ENCODE measurements at regions not wholly inside any gene's neighbourhood (a gene's known extent, or its start where the extent isn't known, plus 50 kb on each side); places are given as distances from the start of the nearest gene placed in this dataset.

DNA sequence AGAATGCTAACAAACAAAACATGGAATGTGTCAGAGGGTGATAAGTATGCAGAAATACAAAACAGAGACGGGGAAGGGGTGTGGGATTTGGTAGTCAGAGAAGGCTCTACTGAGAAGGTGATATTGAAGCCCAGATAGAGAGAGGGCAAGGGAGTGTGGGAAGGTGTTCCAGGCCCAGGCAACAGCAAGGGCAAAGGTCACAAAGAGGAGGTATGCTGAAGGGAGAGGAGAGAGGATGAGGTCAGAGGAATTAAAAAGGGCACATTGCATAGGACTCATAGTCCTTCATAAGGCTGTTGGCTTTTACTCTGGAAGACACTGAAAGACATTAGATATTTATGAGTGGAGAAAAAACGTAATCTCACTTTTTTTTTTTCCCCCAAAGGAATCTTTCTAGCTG, 82.6 kb upstream of the TNIP3 start:
- TF ChIP-seq, protein P1, sequence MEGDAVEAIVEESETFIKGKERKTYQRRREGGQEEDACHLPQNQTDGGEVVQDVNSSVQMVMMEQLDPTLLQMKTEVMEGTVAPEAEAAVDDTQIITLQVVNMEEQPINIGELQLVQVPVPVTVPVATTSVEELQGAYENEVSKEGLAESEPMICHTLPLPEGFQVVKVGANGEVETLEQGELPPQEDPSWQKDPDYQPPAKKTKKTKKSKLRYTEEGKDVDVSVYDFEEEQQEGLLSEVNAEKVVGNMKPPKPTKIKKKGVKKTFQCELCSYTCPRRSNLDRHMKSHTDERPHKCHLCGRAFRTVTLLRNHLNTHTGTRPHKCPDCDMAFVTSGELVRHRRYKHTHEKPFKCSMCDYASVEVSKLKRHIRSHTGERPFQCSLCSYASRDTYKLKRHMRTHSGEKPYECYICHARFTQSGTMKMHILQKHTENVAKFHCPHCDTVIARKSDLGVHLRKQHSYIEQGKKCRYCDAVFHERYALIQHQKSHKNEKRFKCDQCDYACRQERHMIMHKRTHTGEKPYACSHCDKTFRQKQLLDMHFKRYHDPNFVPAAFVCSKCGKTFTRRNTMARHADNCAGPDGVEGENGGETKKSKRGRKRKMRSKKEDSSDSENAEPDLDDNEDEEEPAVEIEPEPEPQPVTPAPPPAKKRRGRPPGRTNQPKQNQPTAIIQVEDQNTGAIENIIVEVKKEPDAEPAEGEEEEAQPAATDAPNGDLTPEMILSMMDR (IDR thresholded peaks at IDR 0.05; ENCODE audit: poor library complexity): no peak
- no peak for TF ChIP-seq EZH2 (IDR thresholded peaks at IDR 0.05; ENCODE audit: borderline replicate concordance)
